Activated CD8-positive, alpha-beta T cell treated with anti-CD3 and anti-CD28 coated beads, Interleukin-2, amount 10 ng/mL, durations not matched to agents 7 days and 5 days (primary cell): ENCODE measurements at regions not wholly inside any gene's neighbourhood (a gene's known extent, or its start where the extent isn't known, plus 50 kb on each side); places are given as distances from the start of the nearest gene placed in this dataset.
"Not testable (repeated sequence)": the region's sequence is repeated elsewhere in the genome, so short reads cannot be mapped to it uniquely, and the experiment has no call there.

Source experiments
- ATAC-seq: fragments of 150-1000 bp; cut with Tn5 transposase; one replicate; pipeline ENCODE4 v1.10.0; 2021; ENCODE audit warnings: moderate library complexity
- CTCF ChIA-PET: fragments of 350-600 bp; sonication (Branson Sonifier 250); formaldehyde crosslinking; loops from one replicate; lab custom pipeline; 2021; ENCODE audit warnings: antibody characterized with exemption; lab: Charles Lee
- POLR2A ChIA-PET: fragments of 350-600 bp; sonication (Branson Sonifier 250); formaldehyde crosslinking; loops from one replicate; lab custom pipeline; 2021; ENCODE audit warnings: antibody characterized with exemption; lab: Charles Lee
- DNase-seq: peaks from one replicate; pipeline ENCODE4 v3.0.0-alpha.2; 2020
- H3K27ac Mint-ChIP-seq: one replicate; pipeline ENCODE4 v1.8.0; 2021; ENCODE audit warnings: mild to moderate bottlenecking, mixed read lengths
- H3K27me3 Mint-ChIP-seq: one replicate; pipeline ENCODE4 v1.8.0; 2021; ENCODE audit warnings: low read depth, mixed read lengths
- H3K36me3 Mint-ChIP-seq: one replicate; pipeline ENCODE4 v1.8.0; 2021; ENCODE audit warnings: low read depth, mixed read lengths
- H3K4me1 Mint-ChIP-seq: one replicate; pipeline ENCODE4 v1.8.0; 2021; ENCODE audit warnings: low read depth, mixed read lengths
- H3K4me3 Mint-ChIP-seq: one replicate; pipeline ENCODE4 v1.8.0; 2021; ENCODE audit warnings: mild to moderate bottlenecking, mixed read lengths
- H3K9me3 Mint-ChIP-seq: one replicate; pipeline ENCODE4 v1.8.0; 2022; ENCODE audit warnings: mixed read lengths; ENCODE audit not compliant: insufficient read depth

DNA sequence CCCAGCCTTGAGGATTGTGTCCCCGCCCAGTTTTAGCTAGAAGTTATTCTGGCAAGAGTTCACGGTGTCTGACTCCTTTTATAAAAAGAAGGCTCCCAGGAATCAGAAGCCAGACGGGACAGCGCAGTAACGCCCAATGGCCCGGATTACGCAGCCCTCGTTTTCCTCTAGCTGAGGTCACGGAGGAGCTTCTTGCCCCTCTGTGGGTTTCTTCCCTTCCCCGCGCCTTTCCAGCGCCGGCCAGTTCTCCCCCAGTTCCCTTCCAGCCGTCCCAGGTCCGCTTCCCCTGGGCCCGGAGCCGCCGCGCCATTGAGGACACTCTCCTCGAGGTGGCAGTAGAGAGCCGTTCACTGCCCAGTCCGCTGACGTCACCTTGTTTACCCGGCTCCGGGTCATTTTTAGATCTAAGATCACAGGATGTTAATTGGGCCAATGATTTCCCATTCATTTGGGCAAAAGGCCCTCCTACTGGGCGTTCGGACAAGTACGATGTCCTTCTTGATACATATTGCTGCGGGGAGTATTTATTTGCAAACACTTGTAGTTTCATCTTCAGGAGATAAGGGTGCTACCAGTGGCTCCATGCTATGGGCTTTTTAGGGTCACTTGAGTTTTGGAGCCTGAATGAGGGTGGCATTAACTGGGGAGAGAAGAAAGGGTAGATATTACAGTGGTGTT is 81.5 kb upstream of the PPM1B start:
- peak overlapping the region; percentile 84 for H3K27ac Mint-ChIP-seq
- peaks cover 28% of the 10 kb centered on the region for H3K4me1 Mint-ChIP-seq
- peak; percentile 88 for DNase-seq
- POLR2A ChIA-PET: interaction anchor here (0.7 kb wide), 1 partner anchor 150 kb away, joined by 3 read pairs; no protein-coding TSS in a partner anchor
- peak overlapping the region; percentile 77 for H3K4me3 Mint-ChIP-seq
- no peaks in the 10 kb centered on the region for H3K36me3 Mint-ChIP-seq
- CTCF ChIA-PET: interaction anchor here (0.6 to 3.3 kb wide), 19 partner anchors 10 to 868 kb away, joined by 3 to 17 read pairs (median 4); no protein-coding TSS in a partner anchor
- ATAC-seq: peak; percentile 90
- H3K9me3 Mint-ChIP-seq: no peaks in the 10 kb centered on the region
- H3K27me3 Mint-ChIP-seq: no peaks in the 10 kb centered on the region

DNA sequence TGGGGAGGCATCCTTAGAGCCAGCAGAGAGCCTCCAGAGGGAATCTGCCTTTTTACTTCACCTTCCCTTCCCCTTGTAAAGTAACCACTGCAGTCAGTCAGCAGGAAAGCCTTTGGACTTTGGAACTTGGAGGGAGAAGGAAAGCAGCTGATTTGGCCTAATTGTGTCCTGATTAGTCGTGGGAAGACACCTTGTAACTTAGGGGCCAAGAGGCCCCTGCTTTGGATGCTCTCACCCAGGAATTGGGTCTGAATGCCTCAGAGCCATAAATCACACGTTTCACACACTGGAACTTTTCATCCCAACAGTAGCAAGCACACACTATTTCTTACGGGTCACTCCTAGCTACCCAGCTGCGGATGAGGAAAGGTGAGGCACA is 81.0 kb upstream of the PPM1B start:
- ChIA-PET POLR2A (interaction anchor here (1.6 kb wide), 1 partner anchor 274 kb away, joined by 3 read pairs; the partner anchor contains the start of genes CAMKMT and PREPL), CTCF (interaction anchor here (0.8 to 3.3 kb wide), 21 partner anchors 9 to 867 kb away, joined by 3 to 17 read pairs (median 4); no protein-coding TSS in a partner anchor)
- no peaks in the 10 kb centered on the region for H3K36me3 Mint-ChIP-seq

DNA sequence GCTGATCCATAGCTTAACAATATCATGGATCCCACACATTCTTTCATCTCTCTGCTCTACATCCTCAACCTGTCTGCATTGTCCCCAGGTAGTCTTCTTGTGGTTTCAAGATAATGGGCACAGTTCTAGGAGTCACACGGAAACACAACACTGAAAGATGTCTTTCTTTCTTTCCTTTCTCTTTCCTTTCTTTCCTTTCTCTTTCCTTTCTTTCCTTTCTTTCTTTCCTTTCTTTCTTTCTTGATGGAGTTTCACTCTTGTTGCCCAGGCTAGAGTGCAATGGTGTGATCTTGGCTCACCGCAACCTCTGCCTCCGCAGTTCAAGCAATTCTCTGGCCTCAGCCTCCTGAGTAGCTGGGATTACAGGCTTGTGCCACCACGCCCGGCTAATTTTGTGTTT is 76.2 kb upstream of the PPM1B start:
- CTCF ChIA-PET, ATAC-seq, H3K27me3 Mint-ChIP-seq, H3K36me3 Mint-ChIP-seq, DNase-seq, H3K4me3 Mint-ChIP-seq, H3K27ac Mint-ChIP-seq, H3K9me3 Mint-ChIP-seq: not testable (repeated sequence)
- peaks cover 27% of the 10 kb centered on the region for H3K4me1 Mint-ChIP-seq
- POLR2A ChIA-PET: interaction anchor here (1.6 kb wide), 1 partner anchor 83 kb away, joined by 3 read pairs; no protein-coding TSS in a partner anchor

More for the DNA sequence above, 81.0 kb upstream of the PPM1B start:
- Mint-ChIP-seq H3K4me3 (peak overlapping the region; percentile 77), H3K27me3 (no peaks in the 10 kb centered on the region), H3K9me3 (no peaks in the 10 kb centered on the region), H3K4me1 (peaks cover 28% of the 10 kb centered on the region), H3K27ac (peak overlapping the region; percentile 84)
- ATAC-seq (no peak), DNase-seq (no peak)

DNA sequence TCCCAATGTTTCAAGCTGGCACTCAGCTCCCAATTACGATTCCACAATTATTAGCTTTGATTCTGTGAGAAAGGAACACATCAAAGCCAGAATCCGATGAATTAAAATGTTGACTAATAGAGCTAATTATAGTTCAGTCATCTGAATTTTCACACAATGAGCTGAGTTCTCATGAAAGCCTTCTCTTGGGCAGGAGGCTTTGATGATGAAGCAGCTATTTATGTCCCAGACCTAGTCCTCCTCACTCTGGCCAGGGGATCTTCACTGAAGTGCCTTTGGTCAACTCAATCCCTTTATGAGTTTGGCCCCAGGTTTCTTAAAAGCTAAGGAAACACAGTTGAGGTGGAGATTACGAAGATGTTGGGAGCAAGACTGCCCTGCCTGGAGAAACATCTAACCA is 74.7 kb upstream of the PPM1B start:
- ChIA-PET POLR2A (no interaction called here), CTCF (interaction anchor here (0.7 to 1.0 kb wide), 3 partner anchors 120 to 385 kb away, joined by 3 to 4 read pairs (median 3); no protein-coding TSS in a partner anchor)
- H3K27ac Mint-ChIP-seq: no peak overlapping the region
- no peak overlapping the region for H3K4me3 Mint-ChIP-seq
- H3K4me1 Mint-ChIP-seq: peaks cover 34% of the 10 kb centered on the region
- H3K9me3 Mint-ChIP-seq: no peaks in the 10 kb centered on the region
- ATAC-seq: no peak
- no peak for DNase-seq
- H3K27me3 Mint-ChIP-seq: peaks cover 2% of the 10 kb centered on the region
- H3K36me3 Mint-ChIP-seq: no peaks in the 10 kb centered on the region

DNA sequence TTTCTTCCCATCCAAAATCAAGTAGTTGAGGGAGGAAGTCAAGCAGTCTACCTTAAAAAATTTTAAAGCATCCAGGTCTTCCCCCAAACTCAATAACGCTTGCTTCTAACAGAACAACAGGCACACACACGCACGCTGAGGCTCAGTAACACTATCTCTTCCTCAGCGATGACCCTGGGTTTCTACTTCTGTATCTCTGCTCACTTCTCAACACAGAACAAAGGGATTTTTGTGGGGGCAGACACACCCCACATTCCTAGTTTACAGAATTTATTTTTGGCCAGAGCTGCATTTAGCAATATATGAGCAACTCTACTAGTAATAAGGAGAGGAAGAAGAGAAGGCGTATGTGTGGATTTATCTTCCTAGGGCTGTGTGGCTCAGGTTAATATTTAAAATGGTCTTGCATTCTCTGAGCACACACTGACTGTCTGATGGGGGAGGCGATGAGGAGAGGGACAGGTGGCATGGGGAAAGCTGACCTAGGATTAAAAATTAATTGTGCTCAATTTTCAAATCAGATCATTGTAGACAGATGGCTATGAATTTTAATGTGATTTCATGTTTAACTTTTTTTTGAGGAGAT is 71.3 kb upstream of the PPM1B start:
- peaks cover 29% of the 10 kb centered on the region for H3K4me1 Mint-ChIP-seq
- H3K27ac Mint-ChIP-seq: no peak overlapping the region
- ChIA-PET POLR2A (interaction anchor here (1.4 kb wide), 1 partner anchor 11 kb away, joined by 4 read pairs; no protein-coding TSS in a partner anchor), CTCF (interaction anchor here (1.2 to 1.5 kb wide), 2 partner anchors 9 to 10 kb away, joined by 4 read pairs; no protein-coding TSS in a partner anchor)
- H3K27me3 Mint-ChIP-seq: peaks cover 2% of the 10 kb centered on the region
- H3K4me3 Mint-ChIP-seq: no peak overlapping the region
- ATAC-seq: no peak
- H3K9me3 Mint-ChIP-seq: no peaks in the 10 kb centered on the region
- DNase-seq: no peak
- H3K36me3 Mint-ChIP-seq: no peaks in the 10 kb centered on the region

DNA sequence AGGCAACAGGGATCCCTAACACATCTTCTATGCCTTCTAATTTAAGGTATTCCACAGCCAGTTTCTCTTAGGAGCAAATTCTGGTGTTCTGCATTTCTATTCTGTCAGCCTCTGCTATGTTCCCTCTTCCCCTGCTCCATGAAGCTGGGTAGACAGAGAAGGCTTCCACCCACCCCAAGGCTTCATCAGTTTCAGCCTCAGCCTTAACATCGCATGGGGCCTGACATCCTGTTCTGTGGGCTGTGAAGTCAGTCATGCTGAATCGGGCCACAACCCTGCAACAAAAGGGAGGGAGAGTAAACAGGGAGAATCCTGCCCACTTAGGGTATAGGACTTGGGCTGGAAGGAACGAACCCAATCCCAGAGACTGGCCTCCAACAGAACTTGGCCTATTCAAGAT is 70.6 kb upstream of the PPM1B start:
- H3K27ac Mint-ChIP-seq: peak overlapping the region; percentile 5
- peaks cover 2% of the 10 kb centered on the region for H3K27me3 Mint-ChIP-seq
- ATAC-seq (peak; percentile 63), DNase-seq (peak; percentile 38)
- ChIA-PET CTCF (interaction anchor here (0.7 to 1.2 kb wide), 2 partner anchors 10 to 54 kb away, joined by 3 to 4 read pairs; no protein-coding TSS in a partner anchor), POLR2A (interaction anchor here (1.4 kb wide), 1 partner anchor 10 kb away, joined by 4 read pairs; no protein-coding TSS in a partner anchor)
- H3K4me3 Mint-ChIP-seq: no peak overlapping the region
- H3K36me3 Mint-ChIP-seq: no peaks in the 10 kb centered on the region
- H3K9me3 Mint-ChIP-seq: no peaks in the 10 kb centered on the region
- peaks cover 29% of the 10 kb centered on the region for H3K4me1 Mint-ChIP-seq

DNA sequence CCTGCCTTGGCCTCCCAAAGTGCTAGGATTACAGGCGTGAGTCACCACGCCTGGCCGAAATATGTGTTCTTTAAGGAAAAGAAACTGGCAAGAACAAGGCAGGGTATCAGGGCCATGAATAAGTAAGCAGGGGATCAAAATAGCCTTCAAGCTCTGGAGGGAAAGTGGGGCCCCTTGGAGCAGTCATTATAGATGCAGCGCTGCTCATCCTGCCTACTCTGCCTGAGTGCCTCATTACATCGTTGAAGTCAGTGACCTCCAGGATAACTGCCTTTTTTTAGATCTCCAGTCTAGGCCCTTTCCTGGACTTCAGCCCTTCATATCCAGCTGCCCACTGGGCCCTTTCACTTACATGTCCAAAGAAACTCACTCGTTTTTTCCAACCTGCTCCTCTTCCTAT is 69.8 kb upstream of the PPM1B start:
- ATAC-seq (no peak), DNase-seq (no peak)
- Mint-ChIP-seq H3K9me3 (no peaks in the 10 kb centered on the region), H3K27me3 (peaks cover 2% of the 10 kb centered on the region), H3K4me3 (no peak overlapping the region), H3K27ac (no peak overlapping the region), H3K4me1 (peaks cover 29% of the 10 kb centered on the region), H3K36me3 (no peaks in the 10 kb centered on the region)
- CTCF ChIA-PET: interaction anchor here (1.2 kb wide), 1 partner anchor 11 kb away, joined by 4 read pairs; no protein-coding TSS in a partner anchor
- POLR2A ChIA-PET: interaction anchor here (1.4 kb wide), 1 partner anchor 9 kb away, joined by 4 read pairs; no protein-coding TSS in a partner anchor

DNA sequence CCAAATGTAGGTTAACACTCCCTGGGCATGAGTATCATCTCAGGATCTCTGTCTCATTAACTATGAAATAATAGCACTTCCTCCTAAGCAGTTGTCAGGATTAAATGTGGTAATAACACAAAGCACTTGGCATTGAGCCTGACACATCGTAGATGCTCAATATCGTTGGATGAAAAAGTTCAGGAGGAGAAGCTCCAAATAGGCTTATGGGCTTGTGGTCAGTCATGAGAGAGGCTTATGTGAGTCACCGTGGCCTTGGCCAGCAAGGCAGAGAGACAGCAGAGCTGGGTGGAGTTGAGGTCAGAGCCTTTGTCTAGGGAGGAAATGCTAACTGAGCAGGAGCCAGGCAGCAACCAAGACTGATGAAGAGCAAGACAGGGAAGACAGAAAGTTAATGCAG is 68.3 kb upstream of the PPM1B start:
- POLR2A ChIA-PET: no interaction called here
- Mint-ChIP-seq H3K4me3 (no peak overlapping the region), H3K36me3 (no peaks in the 10 kb centered on the region), H3K4me1 (peaks cover 33% of the 10 kb centered on the region), H3K27ac (peak overlapping the region; percentile 5), H3K27me3 (no peaks in the 10 kb centered on the region), H3K9me3 (no peaks in the 10 kb centered on the region)
- DNase-seq (no peak), ATAC-seq (peak; percentile 74)
- CTCF ChIA-PET: interaction anchor here (0.8 to 1.8 kb wide), 2 partner anchors 9 to 12 kb away, joined by 3 to 6 read pairs; no protein-coding TSS in a partner anchor

DNA sequence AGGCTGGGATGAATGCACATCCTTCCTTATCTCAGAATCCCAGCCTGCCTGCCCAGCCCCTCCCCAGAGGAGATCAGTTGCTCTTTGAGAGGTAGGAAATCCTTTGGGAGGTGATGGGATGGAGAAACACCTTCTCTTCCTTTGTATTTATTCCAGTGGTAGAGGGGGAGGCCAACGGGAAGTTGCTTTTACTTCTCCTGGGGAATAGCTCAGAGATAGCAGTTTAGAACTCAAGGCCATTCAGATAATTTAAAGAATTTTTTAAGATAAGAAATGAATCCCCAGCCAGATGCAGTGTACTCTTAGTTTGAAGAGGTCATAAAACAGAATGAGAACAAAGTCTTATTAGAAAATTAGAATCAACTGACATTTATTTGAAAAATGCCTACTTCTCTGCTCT is 67.4 kb upstream of the PPM1B start:
- ATAC-seq (no peak), DNase-seq (no peak)
- Mint-ChIP-seq H3K27me3 (no peaks in the 10 kb centered on the region), H3K27ac (no peak overlapping the region), H3K4me3 (no peak overlapping the region), H3K9me3 (no peaks in the 10 kb centered on the region), H3K36me3 (no peaks in the 10 kb centered on the region), H3K4me1 (peaks cover 33% of the 10 kb centered on the region)
- CTCF ChIA-PET: interaction anchor here (0.8 to 1.8 kb wide), 2 partner anchors 10 to 13 kb away, joined by 3 to 6 read pairs; no protein-coding TSS in a partner anchor
- POLR2A ChIA-PET: no interaction called here

DNA sequence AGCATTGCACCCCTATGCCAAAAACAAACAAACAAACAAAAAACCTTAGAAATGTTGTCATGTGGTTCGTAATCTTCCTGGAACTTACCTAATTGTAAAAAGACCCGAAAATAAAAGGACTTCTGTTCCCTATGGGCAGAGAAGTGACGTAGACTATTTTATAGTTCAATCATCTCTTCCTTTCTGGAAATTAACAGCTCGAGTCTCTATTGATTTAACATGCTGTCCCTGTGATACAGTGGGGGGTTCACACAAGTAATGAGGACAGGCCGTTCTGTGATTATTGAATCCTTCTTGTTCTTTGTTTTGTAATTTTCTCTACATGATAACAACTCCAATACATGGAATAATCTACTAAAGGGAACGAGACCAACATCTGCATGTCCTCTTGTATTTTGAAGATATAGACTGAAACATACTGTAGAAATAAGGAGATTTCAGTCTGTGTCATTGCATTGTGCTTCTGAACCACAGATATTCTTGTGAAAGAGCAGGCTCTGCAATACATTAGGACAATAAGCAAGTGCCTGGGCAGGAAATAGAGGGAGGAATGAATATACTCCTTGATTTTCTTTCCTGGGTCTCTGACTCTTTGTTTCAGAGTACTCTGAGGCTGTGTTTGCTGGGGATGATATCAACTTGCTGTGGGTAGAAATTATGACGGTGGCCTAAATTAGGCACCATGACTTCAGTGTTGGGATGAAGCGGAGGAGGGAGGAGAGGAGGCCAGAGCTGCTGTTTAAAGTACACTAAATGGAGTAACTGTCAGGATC is 65.7 kb upstream of the PPM1B start:
- H3K4me3 Mint-ChIP-seq: no peak overlapping the region
- no peak for DNase-seq
- H3K4me1 Mint-ChIP-seq: peaks cover 33% of the 10 kb centered on the region
- ATAC-seq: no peak
- no peaks in the 10 kb centered on the region for H3K27me3 Mint-ChIP-seq
- H3K27ac Mint-ChIP-seq: no peak overlapping the region
- no peaks in the 10 kb centered on the region for H3K9me3 Mint-ChIP-seq
- CTCF ChIA-PET: no interaction called here
- POLR2A ChIA-PET: no interaction called here
- no peaks in the 10 kb centered on the region for H3K36me3 Mint-ChIP-seq

DNA sequence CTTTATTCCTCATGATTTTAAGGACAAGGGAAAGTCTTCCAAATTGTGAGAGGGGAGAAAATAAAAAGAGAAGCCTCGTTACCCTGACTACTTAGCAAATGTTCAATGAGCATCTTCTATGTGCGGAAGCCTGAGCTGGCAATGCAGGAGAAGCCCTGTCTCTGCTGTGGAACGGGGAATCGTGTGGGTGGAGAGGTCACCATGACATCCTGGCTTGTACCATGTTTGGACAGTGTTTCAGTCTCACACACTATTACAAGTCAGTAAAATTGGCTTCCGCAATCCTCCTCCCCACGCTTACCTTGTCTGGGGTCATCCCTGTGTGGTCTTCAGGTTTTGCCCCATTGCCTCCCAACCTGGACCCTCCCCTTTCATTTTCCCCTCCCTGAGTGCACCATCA is 65.0 kb upstream of the PPM1B start:
- Mint-ChIP-seq H3K36me3 (no peaks in the 10 kb centered on the region), H3K9me3 (no peaks in the 10 kb centered on the region), H3K4me3 (no peak overlapping the region), H3K27ac (no peak overlapping the region), H3K4me1 (peaks cover 28% of the 10 kb centered on the region), H3K27me3 (no peaks in the 10 kb centered on the region)
- ATAC-seq: no peak
- ChIA-PET CTCF (no interaction called here), POLR2A (no interaction called here)
- no peak for DNase-seq
